Occipital lobe (tissue), 1 donor: ENCODE measurements at regions not wholly inside any gene's neighbourhood (a gene's known extent, or its start where the extent isn't known, plus 50 kb on each side); places are given as distances from the start of the nearest gene placed in this dataset.
A peak's percentile ranks its signal among the peaks of the same experiment; 100 is the strongest.

ENCODE experiments used
- DNase-seq: peaks from one replicate; lab custom pipeline; 2025; lab: John Stamatoyannopoulos, UW

GRCh38 chrX:81489987-81490386 lies 288.1 kb downstream of the SH3BGRL start:
- no peak for DNase-seq

- DNase-seq, result no peak
Observed at GRCh38 chrX:81527881-81528440, 326.1 kb downstream of the SH3BGRL start.

- DNase-seq, result peak; percentile 30
Observed at GRCh38 chrX:81537723-81538122, 335.8 kb downstream of the SH3BGRL start.

GRCh38 chrX:81542255-81542654 lies 340.4 kb downstream of the SH3BGRL start:
- DNase-seq, result no peak

- DNase-seq, result no peak
Observed at GRCh38 chrX:81556880-81557279, 355.0 kb downstream of the SH3BGRL start.

- DNase-seq, result no peak
Observed at GRCh38 chrX:81564851-81565250, 362.9 kb downstream of the SH3BGRL start.

GRCh38 chrX:81577028-81577427 lies 375.1 kb downstream of the SH3BGRL start:
- DNase-seq, result no peak

- DNase-seq, result no peak
Observed at GRCh38 chrX:81586096-81586495, 384.2 kb downstream of the SH3BGRL start.

- DNase-seq, result no peak
Observed at GRCh38 chrX:81615979-81616378, 414.1 kb downstream of the SH3BGRL start.

GRCh38 chrX:81662381-81662780 lies 460.5 kb downstream of the SH3BGRL start:
- no peak for DNase-seq

GRCh38 chrX:81708487-81708886 lies 506.6 kb downstream of the SH3BGRL start:
- no peak for DNase-seq

- DNase-seq, result no peak
Observed at GRCh38 chrX:81728622-81729021, 526.7 kb downstream of the SH3BGRL start.

- no peak for DNase-seq
Observed at GRCh38 chrX:81729269-81729777, 527.4 kb downstream of the SH3BGRL start.

GRCh38 chrX:81779701-81780100 lies 577.8 kb downstream of the SH3BGRL start:
- DNase-seq, result no peak

- DNase-seq, result no peak
Observed at GRCh38 chrX:81791086-81791485, 589.2 kb downstream of the SH3BGRL start.
